ENCODE measurements at regions not wholly inside any gene's neighbourhood (a gene's known extent, or its start where the extent isn't known, plus 50 kb on each side); places are given as distances from the start of the nearest gene placed in this dataset.

GRCh38 chr2:62296034-62296831, 100.3 kb downstream of the B3GNT2 start:
- TF ChIP-seq, protein P1, sequence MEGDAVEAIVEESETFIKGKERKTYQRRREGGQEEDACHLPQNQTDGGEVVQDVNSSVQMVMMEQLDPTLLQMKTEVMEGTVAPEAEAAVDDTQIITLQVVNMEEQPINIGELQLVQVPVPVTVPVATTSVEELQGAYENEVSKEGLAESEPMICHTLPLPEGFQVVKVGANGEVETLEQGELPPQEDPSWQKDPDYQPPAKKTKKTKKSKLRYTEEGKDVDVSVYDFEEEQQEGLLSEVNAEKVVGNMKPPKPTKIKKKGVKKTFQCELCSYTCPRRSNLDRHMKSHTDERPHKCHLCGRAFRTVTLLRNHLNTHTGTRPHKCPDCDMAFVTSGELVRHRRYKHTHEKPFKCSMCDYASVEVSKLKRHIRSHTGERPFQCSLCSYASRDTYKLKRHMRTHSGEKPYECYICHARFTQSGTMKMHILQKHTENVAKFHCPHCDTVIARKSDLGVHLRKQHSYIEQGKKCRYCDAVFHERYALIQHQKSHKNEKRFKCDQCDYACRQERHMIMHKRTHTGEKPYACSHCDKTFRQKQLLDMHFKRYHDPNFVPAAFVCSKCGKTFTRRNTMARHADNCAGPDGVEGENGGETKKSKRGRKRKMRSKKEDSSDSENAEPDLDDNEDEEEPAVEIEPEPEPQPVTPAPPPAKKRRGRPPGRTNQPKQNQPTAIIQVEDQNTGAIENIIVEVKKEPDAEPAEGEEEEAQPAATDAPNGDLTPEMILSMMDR (conservative IDR thresholded peaks at IDR 0.05; ENCODE audit: low read depth, low read length): no peak
- TF ChIP-seq NFE2L2 (IDR thresholded peaks at IDR 0.05; ENCODE audit: low read depth, low read length) (no peak), POLR2A (IDR thresholded peaks at IDR 0.05; ENCODE audit: low read depth, low read length) (no peak), RAD21 (IDR thresholded peaks at IDR 0.05; ENCODE audit: low read length) (no peak), RFX5 (IDR thresholded peaks at IDR 0.05; ENCODE audit: low read depth, low read length) (no peak), MAFK (IDR thresholded peaks at IDR 0.05; ENCODE audit: low read depth, low read length) (no peak), USF2 (IDR thresholded peaks at IDR 0.05; ENCODE audit: low read depth, low read length) (no peak), CEBPB (IDR thresholded peaks at IDR 0.05; ENCODE audit: low read depth, low read length) (no peak), MAZ (IDR thresholded peaks at IDR 0.05; ENCODE audit: borderline replicate concordance, low read depth, low read length) (no peak), ELK1 (IDR thresholded peaks at IDR 0.05; ENCODE audit: borderline replicate concordance, low read depth, low read length) (no peak), SMC3 (IDR thresholded peaks at IDR 0.05; ENCODE audit: low read depth, low read length) (no peak), MXI1 (IDR thresholded peaks at IDR 0.05; ENCODE audit: borderline replicate concordance, low read depth, low read length) (no peak), RCOR1 (IDR thresholded peaks at IDR 0.05; ENCODE audit: insufficient replicate concordance, low read length) (no peak), BHLHE40 (IDR thresholded peaks at IDR 0.05; ENCODE audit: low read depth, low read length) (no peak)

All from IMR-90 (cell line).